ENCODE measurements at regions not wholly inside any gene's neighbourhood (a gene's known extent, or its start where the extent isn't known, plus 50 kb on each side); places are given as distances from the start of the nearest gene placed in this dataset.

GRCh38 chr4:161186750-161187149 is 977.0 kb downstream of the FSTL5 start:
- DNase-seq (ENCODE audit: low read depth), result no peak
- TF ChIP-seq CTCF (IDR thresholded peaks at IDR 0.05; ENCODE audit: control insufficient read depth, insufficient read depth, low read depth, low read length, missing control alignments), result no peak
- H3K4me3 ChIP-seq (ENCODE audit: control insufficient read depth, low read depth, low read length), result no peak overlapping the region

GRCh38 chr4:161186012-161186411 is 977.8 kb downstream of the FSTL5 start:
- TF ChIP-seq CTCF (IDR thresholded peaks at IDR 0.05; ENCODE audit: control insufficient read depth, insufficient read depth, low read depth, low read length, missing control alignments), result no peak
- no peak for DNase-seq (ENCODE audit: low read depth)

GRCh38 chr4:161183729-161184128 is 980.1 kb downstream of the FSTL5 start:
- no peak overlapping the region for H3K4me3 ChIP-seq (ENCODE audit: control insufficient read depth, low read depth, low read length)
- TF ChIP-seq CTCF (IDR thresholded peaks at IDR 0.05; ENCODE audit: control insufficient read depth, insufficient read depth, low read depth, low read length, missing control alignments), result no peak
- no peak for DNase-seq (ENCODE audit: low read depth)

More at GRCh38 chr4:161186012-161186411, 977.8 kb downstream of the FSTL5 start:
- H3K4me3 ChIP-seq (ENCODE audit: control insufficient read depth, low read depth, low read length), result no peak overlapping the region

- no peak for DNase-seq (ENCODE audit: low read depth)
- no peak for TF ChIP-seq CTCF (IDR thresholded peaks at IDR 0.05; ENCODE audit: control insufficient read depth, insufficient read depth, low read depth, low read length, missing control alignments)
Measured at GRCh38 chr4:161182913-161183312, 980.9 kb downstream of the FSTL5 start.

GRCh38 chr4:161178310-161178709 is 985.5 kb downstream of the FSTL5 start:
- no peak overlapping the region for H3K4me3 ChIP-seq (ENCODE audit: control insufficient read depth, low read depth, low read length)
- no peak for DNase-seq (ENCODE audit: low read depth)
- no peak for TF ChIP-seq CTCF (IDR thresholded peaks at IDR 0.05; ENCODE audit: control insufficient read depth, insufficient read depth, low read depth, low read length, missing control alignments)

More at GRCh38 chr4:161182913-161183312, 980.9 kb downstream of the FSTL5 start:
- no peak overlapping the region for H3K4me3 ChIP-seq (ENCODE audit: control insufficient read depth, low read depth, low read length)

GRCh38 chr4:161172396-161173026 is 991.3 kb downstream of the FSTL5 start:
- TF ChIP-seq CTCF (IDR thresholded peaks at IDR 0.05; ENCODE audit: control insufficient read depth, insufficient read depth, low read depth, low read length, missing control alignments), result no peak
- no peak overlapping the region for H3K4me3 ChIP-seq (ENCODE audit: control insufficient read depth, low read depth, low read length)
- no peak for DNase-seq (ENCODE audit: low read depth)

Data from AG09309 (cell line).